GM23338 (cell line): ENCODE measurements at regions not wholly inside any gene's neighbourhood (a gene's known extent, or its start where the extent isn't known, plus 50 kb on each side); places are given as distances from the start of the nearest gene placed in this dataset.
"Not testable (repeated sequence)": the region's sequence is repeated elsewhere in the genome, so short reads cannot be mapped to it uniquely, and the experiment has no call there.

ENCODE experiments used
- CTCF ChIP-seq, 2 experiments: fragments of 200-600 bp in 1 of 2; sonication (generic) in 1 of 2; conservative IDR thresholded peaks; 2 replicates each; pipeline versions ENCODE4 v1.5.1 to v1.6.1; 2016 to 2017; ENCODE audit warnings: antibody characterized with exemption in 2 of 2, low read depth in 2 of 2, mild to moderate bottlenecking in 2 of 2, moderate library complexity in 1 of 2
- ETS1 ChIP-seq: IDR thresholded peaks from 2 replicates; pipeline ENCODE4 v1.6.1; 2016; ENCODE audit warnings: antibody characterized with exemption
- POLR2AphosphoS5 ChIP-seq: IDR thresholded peaks from 2 replicates; pipeline ENCODE4 v1.6.1; 2016; ENCODE audit warnings: antibody characterized with exemption, low read depth

- not testable (repeated sequence) for TF ChIP-seq CTCF (conservative IDR thresholded peaks at IDR 0.05; ENCODE audit: low read depth in 2 of 2); POLR2AphosphoS5; ETS1
Measured at GRCh38 chr13:33672022-33672421, 145.9 kb upstream of the RFC3 start.
